ENCODE measurements at regions not wholly inside any gene's neighbourhood (a gene's known extent, or its start where the extent isn't known, plus 50 kb on each side); places are given as distances from the start of the nearest gene placed in this dataset.
"Not testable (repeated sequence)": the region's sequence is repeated elsewhere in the genome, so short reads cannot be mapped to it uniquely, and the experiment has no call there.

- TF ChIP-seq, protein P1, sequence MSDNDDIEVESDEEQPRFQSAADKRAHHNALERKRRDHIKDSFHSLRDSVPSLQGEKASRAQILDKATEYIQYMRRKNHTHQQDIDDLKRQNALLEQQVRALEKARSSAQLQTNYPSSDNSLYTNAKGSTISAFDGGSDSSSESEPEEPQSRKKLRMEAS (IDR thresholded peaks at IDR 0.05; ENCODE audit: insufficient read depth, insufficient read length), result not testable (repeated sequence)
- not testable (repeated sequence) for TF ChIP-seq EZH2 (IDR thresholded peaks at IDR 0.05; ENCODE audit: borderline replicate concordance, low read depth, low read length, severe bottlenecking); POLR2AphosphoS5 (IDR thresholded peaks at IDR 0.05; ENCODE audit: insufficient read depth, low read depth, low read length)
Observed at GRCh38 chr2:87416266-87416592, 331.7 kb upstream of the PLGLB2 start.
